Amygdala (tissue), 56 donors: ENCODE measurements at regions not wholly inside any gene's neighbourhood (a gene's known extent, or its start where the extent isn't known, plus 50 kb on each side); places are given as distances from the start of the nearest gene placed in this dataset.
"Not testable (repeated sequence)": the region's sequence is repeated elsewhere in the genome, so short reads cannot be mapped to it uniquely, and the experiment has no call there.

ENCODE experiments used
- DNase-seq, 56 donors: peaks; one replicate each; lab custom pipeline; 2025; lab: John Stamatoyannopoulos, UW

GRCh38 chr17:64786337-64786736 lies 124.2 kb upstream of the SMURF2 start:
- no peak for DNase-seq

- no peak for DNase-seq
Measured at GRCh38 chr17:64785011-64785421, 122.9 kb upstream of the SMURF2 start.

GRCh38 chr17:64784353-64785010 lies 122.4 kb upstream of the SMURF2 start:
- DNase-seq = no peak

GRCh38 chr17:64783556-64784352 lies 121.6 kb upstream of the SMURF2 start:
- DNase-seq = no peak

- DNase-seq = no peak
Measured at GRCh38 chr17:64783031-64783461, 120.9 kb upstream of the SMURF2 start.

GRCh38 chr17:64781810-64782555 lies 119.9 kb upstream of the SMURF2 start:
- no peak for DNase-seq

GRCh38 chr17:64781014-64781756 lies 119.1 kb upstream of the SMURF2 start:
- peak in 2 of 56 donors; percentile 12 to 14 for DNase-seq

GRCh38 chr17:64780096-64781013 lies 118.2 kb upstream of the SMURF2 start:
- DNase-seq = peak in 4 of 56 donors; percentile 14 to 34 (median 28)

GRCh38 chr17:64779376-64780095 lies 117.4 kb upstream of the SMURF2 start:
- no peak for DNase-seq

- DNase-seq = not testable (repeated sequence)
Measured at GRCh38 chr17:64779098-64779375, 116.9 kb upstream of the SMURF2 start.

GRCh38 chr17:64778240-64779097 lies 116.4 kb upstream of the SMURF2 start:
- DNase-seq = peak in 4 of 56 donors; percentile 13 to 64 (median 33)

GRCh38 chr17:64777415-64778239 lies 115.5 kb upstream of the SMURF2 start:
- DNase-seq = peak in 22 of 56 donors; percentile 23 to 64 (median 36)

- DNase-seq = peak in 52 of 56 donors; percentile 20 to 84 (median 65)
Measured at GRCh38 chr17:64776720-64777414, 114.8 kb upstream of the SMURF2 start.

- DNase-seq = no peak
Measured at GRCh38 chr17:64775701-64776570, 113.8 kb upstream of the SMURF2 start.

GRCh38 chr17:64774888-64775540 lies 112.9 kb upstream of the SMURF2 start:
- DNase-seq = no peak
